Choroid plexus epithelial cell (primary cell): ENCODE measurements at regions not wholly inside any gene's neighbourhood (a gene's known extent, or its start where the extent isn't known, plus 50 kb on each side); places are given as distances from the start of the nearest gene placed in this dataset.

ENCODE experiments used
- DNase-seq: peaks from one replicate; pipeline ENCODE4 v3.0.0-alpha.2; 2010; ENCODE audit warnings: low read depth
- H3K4me3 ChIP-seq: 2 replicates; pipeline ENCODE4 v1.5.1; 2011; ENCODE audit warnings: low read depth, mild to moderate bottlenecking, control low read depth, low read length, moderate library complexity
- CTCF ChIP-seq: conservative IDR thresholded peaks from 2 replicates; pipeline ENCODE4 v1.5.1; 2011; ENCODE audit warnings: low read depth, mild to moderate bottlenecking, control low read depth, inconsistent platforms, low read length, moderate library complexity

- no peak overlapping the region for H3K4me3 ChIP-seq
- DNase-seq: peak; percentile 86
- no peak for TF ChIP-seq CTCF
Measured at GRCh38 chr9:107707428-107707837, 217.9 kb upstream of the KLF4 start.

- DNase-seq: no peak
- no peak for TF ChIP-seq CTCF
- H3K4me3 ChIP-seq: no peak overlapping the region
Measured at GRCh38 chr9:107706701-107707427, 217.3 kb upstream of the KLF4 start.

GRCh38 chr9:107705521-107705920 is 216.0 kb upstream of the KLF4 start:
- H3K4me3 ChIP-seq: no peak overlapping the region
- TF ChIP-seq CTCF: no peak
- DNase-seq: peak; percentile 22

GRCh38 chr9:107704774-107705173 is 215.2 kb upstream of the KLF4 start:
- no peak for TF ChIP-seq CTCF
- no peak for DNase-seq
- H3K4me3 ChIP-seq: no peak overlapping the region

- DNase-seq: no peak
- H3K4me3 ChIP-seq: no peak overlapping the region
Measured at GRCh38 chr9:107703651-107704050, 214.1 kb upstream of the KLF4 start.

GRCh38 chr9:107700847-107701246 is 211.3 kb upstream of the KLF4 start:
- H3K4me3 ChIP-seq: no peak overlapping the region
- DNase-seq: no peak
- TF ChIP-seq CTCF: no peak

More at GRCh38 chr9:107703651-107704050, 214.1 kb upstream of the KLF4 start:
- TF ChIP-seq CTCF: no peak

- no peak for DNase-seq
- H3K4me3 ChIP-seq: no peak overlapping the region
- no peak for TF ChIP-seq CTCF
Measured at GRCh38 chr9:107699231-107699630, 209.7 kb upstream of the KLF4 start.
